WTC11 (cell line): ENCODE measurements at regions not wholly inside any gene's neighbourhood (a gene's known extent, or its start where the extent isn't known, plus 50 kb on each side); places are given as distances from the start of the nearest gene placed in this dataset.

Experiments used
- ATAC-seq: fragments of 200-7000 bp; cut with Tn5 transposase; 2 replicates; pipeline ENCODE4 v1.10.0; 2021; ENCODE audit warnings: mild to moderate bottlenecking, moderate library complexity
- CTCF ChIA-PET: fragments of 300-600 bp; sonication (Branson Sonifier 250); formaldehyde crosslinking; loops from one replicate; lab custom pipeline; 2021; ENCODE audit warnings: antibody characterized with exemption; lab: Charles Lee
- POLR2A ChIA-PET: fragments of 350-600 bp; sonication (Branson Sonifier 250); formaldehyde crosslinking; loops from one replicate; lab custom pipeline; 2021; ENCODE audit warnings: antibody characterized with exemption; lab: Charles Lee
- DNase-seq: peaks from one replicate; pipeline ENCODE4 v3.0.0; 2021; ENCODE audit warnings: low spot score
- H3K27ac Mint-ChIP-seq: 2 replicates; pipeline ENCODE4 v1.8.0; 2021; ENCODE audit warnings: mixed read lengths
- H3K27me3 Mint-ChIP-seq: 2 replicates; pipeline ENCODE4 v1.8.0; 2021; ENCODE audit warnings: low read depth, mild to moderate bottlenecking, moderate library complexity, mixed read lengths
- H3K36me3 Mint-ChIP-seq: 2 replicates; pipeline ENCODE4 v1.8.0; 2021; ENCODE audit warnings: mixed read lengths
- H3K4me1 Mint-ChIP-seq: 2 replicates; pipeline ENCODE4 v1.8.0; 2022; ENCODE audit warnings: mixed read lengths
- H3K4me3 Mint-ChIP-seq: 2 replicates; pipeline ENCODE4 v1.8.0; 2021; ENCODE audit warnings: mild to moderate bottlenecking, moderate library complexity, mixed read lengths
- H3K9me3 Mint-ChIP-seq: 2 replicates; pipeline ENCODE4 v1.8.0; 2021; ENCODE audit warnings: mixed read lengths
- CREB1 ChIP-seq: sonication (generic); formaldehyde crosslinking; IDR thresholded peaks from 2 replicates; pipeline ENCODE4 v1.8.0; 2023; ENCODE audit warnings: mild to moderate bottlenecking, missing genetic modification reagents
- ELF4 ChIP-seq: sonication (generic); formaldehyde crosslinking; IDR thresholded peaks from 2 replicates; pipeline ENCODE4 v1.8.1; 2022; ENCODE audit warnings: low read depth, mild to moderate bottlenecking, moderate library complexity, missing genetic modification reagents
- FOXJ3 ChIP-seq: sonication (generic); formaldehyde crosslinking; IDR thresholded peaks from 2 replicates; pipeline ENCODE4 v1.9.0; 2021; ENCODE audit warnings: missing genetic modification reagents, mild to moderate bottlenecking, borderline replicate concordance
- NR2C2 ChIP-seq: sonication (generic); formaldehyde crosslinking; IDR thresholded peaks from 2 replicates; pipeline ENCODE4 v1.8.0; 2022; ENCODE audit warnings: mild to moderate bottlenecking, missing genetic modification reagents
- PRRX2 ChIP-seq: fragments of 250-450 bp; sonication (Bioruptor Pico); IDR thresholded peaks from 2 replicates; pipeline ENCODE4 v1.8.0; 2021; ENCODE audit warnings: mild to moderate bottlenecking
- SMAD3 ChIP-seq: sonication (generic); formaldehyde crosslinking; IDR thresholded peaks from 2 replicates; pipeline ENCODE4 v1.8.0; 2022; ENCODE audit warnings: missing genetic modification reagents, mild to moderate bottlenecking, borderline replicate concordance
- SMAD4 ChIP-seq: sonication (generic); formaldehyde crosslinking; IDR thresholded peaks from 2 replicates; pipeline ENCODE4 v1.8.0; 2022; ENCODE audit warnings: mild to moderate bottlenecking, missing genetic modification reagents
- ZNF396 ChIP-seq: fragments of 250-450 bp; sonication (Bioruptor Pico); IDR thresholded peaks from 2 replicates; pipeline ENCODE4 v1.8.0; 2021; ENCODE audit warnings: mild to moderate bottlenecking, moderate library complexity, borderline replicate concordance
- TF ChIP-seq, protein P1 (sequence below): sonication (generic); formaldehyde crosslinking; IDR thresholded peaks from 2 replicates; pipeline ENCODE4 v1.8.1; 2022; ENCODE audit warnings: missing genetic modification reagents, borderline replicate concordance
- TF ChIP-seq, protein P2 (sequence below): sonication (generic); formaldehyde crosslinking; IDR thresholded peaks from 2 replicates; pipeline ENCODE4 v1.8.1; 2023; ENCODE audit warnings: mild to moderate bottlenecking, missing genetic modification reagents, moderate library complexity
- TF ChIP-seq, protein P3 (sequence below): fragments of 250-450 bp; sonication (Bioruptor Pico); IDR thresholded peaks from 2 replicates; pipeline ENCODE4 v1.9.0; 2021; ENCODE audit warnings: mild to moderate bottlenecking, borderline replicate concordance
- TF ChIP-seq, protein P4 (sequence below): sonication (generic); formaldehyde crosslinking; conservative IDR thresholded peaks from 2 replicates; pipeline ENCODE4 v1.8.1; 2022; ENCODE audit warnings: mild to moderate bottlenecking, missing genetic modification reagents
- TF ChIP-seq, protein P5 (sequence below): sonication (generic); formaldehyde crosslinking; IDR thresholded peaks from 2 replicates; pipeline ENCODE4 v1.8.1; 2023; ENCODE audit warnings: mild to moderate bottlenecking, missing genetic modification reagents

DNA sequence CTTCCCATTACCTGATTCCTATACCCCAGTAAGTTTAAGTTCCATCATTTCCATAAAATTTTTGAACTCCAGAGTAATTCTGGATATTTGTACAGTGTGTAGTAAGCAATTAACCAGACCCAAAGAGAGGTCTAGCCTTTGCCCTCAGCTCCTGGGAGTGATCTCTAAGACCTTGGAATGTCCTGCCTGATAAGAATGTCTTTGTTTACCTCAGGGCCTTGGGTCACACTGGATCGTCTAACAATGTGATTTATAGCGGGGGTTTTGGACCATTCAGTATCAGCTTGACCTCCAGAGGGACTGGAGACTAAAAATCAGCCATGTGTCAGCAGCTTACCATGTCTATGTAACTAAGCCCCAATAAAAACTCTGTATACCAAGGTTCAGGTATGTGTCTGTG is 330.9 kb upstream of the PPP1R2C start:
- no peak for DNase-seq
- CTCF ChIA-PET, result no interaction called here

DNA sequence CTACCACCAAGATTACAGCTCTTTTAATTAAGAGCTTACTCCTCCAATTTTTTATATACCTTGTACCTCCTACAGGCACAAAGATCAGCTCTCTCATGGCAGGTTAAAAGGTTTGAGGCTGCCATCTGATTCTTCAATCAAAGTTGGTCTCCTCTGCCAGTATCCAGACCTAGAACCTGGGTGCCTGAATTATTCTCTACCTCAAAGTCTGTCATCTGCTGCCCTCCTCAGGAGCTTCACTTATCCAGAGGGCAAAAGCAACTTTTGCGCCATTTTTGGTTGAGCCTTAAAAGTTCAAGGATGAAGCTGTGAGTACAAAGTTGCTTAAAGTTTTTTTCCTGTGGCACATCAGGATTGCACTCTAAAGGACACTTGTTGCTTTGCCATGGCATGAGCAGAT is 343.7 kb upstream of the PPP1R2C start:
- no peaks in the 10 kb centered on the region for H3K27me3 Mint-ChIP-seq
- H3K4me3 Mint-ChIP-seq, result no peak overlapping the region
- ATAC-seq, result no peak
- no peaks in the 10 kb centered on the region for H3K4me1 Mint-ChIP-seq
- TF ChIP-seq, protein P1, sequence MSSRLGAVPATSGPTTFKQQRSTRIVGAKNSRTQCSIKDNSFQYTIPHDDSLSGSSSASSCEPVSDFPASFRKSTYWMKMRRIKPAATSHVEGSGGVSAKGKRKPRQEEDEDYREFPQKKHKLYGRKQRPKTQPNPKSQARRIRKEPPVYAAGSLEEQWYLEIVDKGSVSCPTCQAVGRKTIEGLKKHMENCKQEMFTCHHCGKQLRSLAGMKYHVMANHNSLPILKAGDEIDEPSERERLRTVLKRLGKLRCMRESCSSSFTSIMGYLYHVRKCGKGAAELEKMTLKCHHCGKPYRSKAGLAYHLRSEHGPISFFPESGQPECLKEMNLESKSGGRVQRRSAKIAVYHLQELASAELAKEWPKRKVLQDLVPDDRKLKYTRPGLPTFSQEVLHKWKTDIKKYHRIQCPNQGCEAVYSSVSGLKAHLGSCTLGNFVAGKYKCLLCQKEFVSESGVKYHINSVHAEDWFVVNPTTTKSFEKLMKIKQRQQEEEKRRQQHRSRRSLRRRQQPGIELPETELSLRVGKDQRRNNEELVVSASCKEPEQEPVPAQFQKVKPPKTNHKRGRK (CRISPR knock-in tag), result no peak
- TF ChIP-seq ZNF396 (CRISPR knock-in tag), result no peak
- no peak for TF ChIP-seq CREB1 (CRISPR knock-in tag)
- DNase-seq, result no peak
- POLR2A ChIA-PET, result no interaction called here
- no peak overlapping the region for H3K27ac Mint-ChIP-seq
- peaks cover 8% of the 10 kb centered on the region for H3K9me3 Mint-ChIP-seq
- peaks cover 8% of the 10 kb centered on the region for H3K36me3 Mint-ChIP-seq
- CTCF ChIA-PET, result no interaction called here

More for the DNA sequence above, 330.9 kb upstream of the PPP1R2C start:
- Mint-ChIP-seq H3K4me3 (no peak overlapping the region), H3K9me3 (peaks cover 6% of the 10 kb centered on the region), H3K4me1 (peaks cover 6% of the 10 kb centered on the region), H3K27me3 (no peaks in the 10 kb centered on the region), H3K36me3 (peaks cover 5% of the 10 kb centered on the region; the same call in 1 of the 2 replicates), H3K27ac (no peak overlapping the region)
- TF ChIP-seq, protein P2, sequence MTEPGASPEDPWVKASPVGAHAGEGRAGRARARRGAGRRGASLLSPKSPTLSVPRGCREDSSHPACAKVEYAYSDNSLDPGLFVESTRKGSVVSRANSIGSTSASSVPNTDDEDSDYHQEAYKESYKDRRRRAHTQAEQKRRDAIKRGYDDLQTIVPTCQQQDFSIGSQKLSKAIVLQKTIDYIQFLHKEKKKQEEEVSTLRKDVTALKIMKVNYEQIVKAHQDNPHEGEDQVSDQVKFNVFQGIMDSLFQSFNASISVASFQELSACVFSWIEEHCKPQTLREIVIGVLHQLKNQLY (CRISPR knock-in tag), result no peak
- TF ChIP-seq PRRX2 (CRISPR knock-in tag) (no peak), ZNF396 (CRISPR knock-in tag) (no peak)
- TF ChIP-seq, protein P3, sequence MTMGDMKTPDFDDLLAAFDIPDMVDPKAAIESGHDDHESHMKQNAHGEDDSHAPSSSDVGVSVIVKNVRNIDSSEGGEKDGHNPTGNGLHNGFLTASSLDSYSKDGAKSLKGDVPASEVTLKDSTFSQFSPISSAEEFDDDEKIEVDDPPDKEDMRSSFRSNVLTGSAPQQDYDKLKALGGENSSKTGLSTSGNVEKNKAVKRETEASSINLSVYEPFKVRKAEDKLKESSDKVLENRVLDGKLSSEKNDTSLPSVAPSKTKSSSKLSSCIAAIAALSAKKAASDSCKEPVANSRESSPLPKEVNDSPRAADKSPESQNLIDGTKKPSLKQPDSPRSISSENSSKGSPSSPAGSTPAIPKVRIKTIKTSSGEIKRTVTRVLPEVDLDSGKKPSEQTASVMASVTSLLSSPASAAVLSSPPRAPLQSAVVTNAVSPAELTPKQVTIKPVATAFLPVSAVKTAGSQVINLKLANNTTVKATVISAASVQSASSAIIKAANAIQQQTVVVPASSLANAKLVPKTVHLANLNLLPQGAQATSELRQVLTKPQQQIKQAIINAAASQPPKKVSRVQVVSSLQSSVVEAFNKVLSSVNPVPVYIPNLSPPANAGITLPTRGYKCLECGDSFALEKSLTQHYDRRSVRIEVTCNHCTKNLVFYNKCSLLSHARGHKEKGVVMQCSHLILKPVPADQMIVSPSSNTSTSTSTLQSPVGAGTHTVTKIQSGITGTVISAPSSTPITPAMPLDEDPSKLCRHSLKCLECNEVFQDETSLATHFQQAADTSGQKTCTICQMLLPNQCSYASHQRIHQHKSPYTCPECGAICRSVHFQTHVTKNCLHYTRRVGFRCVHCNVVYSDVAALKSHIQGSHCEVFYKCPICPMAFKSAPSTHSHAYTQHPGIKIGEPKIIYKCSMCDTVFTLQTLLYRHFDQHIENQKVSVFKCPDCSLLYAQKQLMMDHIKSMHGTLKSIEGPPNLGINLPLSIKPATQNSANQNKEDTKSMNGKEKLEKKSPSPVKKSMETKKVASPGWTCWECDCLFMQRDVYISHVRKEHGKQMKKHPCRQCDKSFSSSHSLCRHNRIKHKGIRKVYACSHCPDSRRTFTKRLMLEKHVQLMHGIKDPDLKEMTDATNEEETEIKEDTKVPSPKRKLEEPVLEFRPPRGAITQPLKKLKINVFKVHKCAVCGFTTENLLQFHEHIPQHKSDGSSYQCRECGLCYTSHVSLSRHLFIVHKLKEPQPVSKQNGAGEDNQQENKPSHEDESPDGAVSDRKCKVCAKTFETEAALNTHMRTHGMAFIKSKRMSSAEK (CRISPR knock-in tag), result no peak
- POLR2A ChIA-PET, result no interaction called here
- no peak for ATAC-seq

DNA sequence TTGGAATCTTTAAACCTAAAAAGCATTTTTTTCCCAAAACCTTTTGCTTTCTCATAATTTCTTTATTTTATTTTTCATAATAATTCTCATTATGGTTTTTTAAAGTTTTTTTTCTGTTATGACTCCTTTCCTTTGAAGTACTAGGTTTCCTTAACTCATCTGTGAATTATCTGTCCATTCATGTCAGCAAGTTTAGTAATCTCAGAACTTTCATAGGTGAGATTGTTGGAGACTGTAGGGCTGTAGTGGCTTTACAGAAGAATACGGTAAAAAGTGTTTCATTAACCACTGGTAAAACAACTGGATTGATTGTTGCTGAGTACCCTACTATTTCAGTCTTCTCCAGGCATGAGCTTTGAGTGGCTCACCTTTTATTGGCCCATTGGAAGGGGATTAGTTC is 361.7 kb upstream of the PPP1R2C start:
- POLR2A ChIA-PET, result no interaction called here
- CTCF ChIA-PET, result no interaction called here
- H3K27me3 Mint-ChIP-seq, result no peaks in the 10 kb centered on the region
- H3K4me1 Mint-ChIP-seq, result peaks cover 4% of the 10 kb centered on the region
- no peak for DNase-seq
- no peak overlapping the region for H3K27ac Mint-ChIP-seq
- H3K9me3 Mint-ChIP-seq, result peaks cover 4% of the 10 kb centered on the region
- ATAC-seq, result no peak
- peaks cover 2% of the 10 kb centered on the region; the same call in 1 of the 2 replicates for H3K36me3 Mint-ChIP-seq
- no peak overlapping the region for H3K4me3 Mint-ChIP-seq
- TF ChIP-seq SMAD4 (CRISPR knock-in tag) (no peak), SMAD3 (CRISPR knock-in tag) (no peak), ELF4 (no peak), FOXJ3 (no peak), NR2C2 (CRISPR knock-in tag) (no peak)
- TF ChIP-seq, protein P4, sequence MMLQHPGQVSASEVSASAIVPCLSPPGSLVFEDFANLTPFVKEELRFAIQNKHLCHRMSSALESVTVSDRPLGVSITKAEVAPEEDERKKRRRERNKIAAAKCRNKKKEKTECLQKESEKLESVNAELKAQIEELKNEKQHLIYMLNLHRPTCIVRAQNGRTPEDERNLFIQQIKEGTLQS (CRISPR knock-in tag), result no peak
- TF ChIP-seq, protein P5, sequence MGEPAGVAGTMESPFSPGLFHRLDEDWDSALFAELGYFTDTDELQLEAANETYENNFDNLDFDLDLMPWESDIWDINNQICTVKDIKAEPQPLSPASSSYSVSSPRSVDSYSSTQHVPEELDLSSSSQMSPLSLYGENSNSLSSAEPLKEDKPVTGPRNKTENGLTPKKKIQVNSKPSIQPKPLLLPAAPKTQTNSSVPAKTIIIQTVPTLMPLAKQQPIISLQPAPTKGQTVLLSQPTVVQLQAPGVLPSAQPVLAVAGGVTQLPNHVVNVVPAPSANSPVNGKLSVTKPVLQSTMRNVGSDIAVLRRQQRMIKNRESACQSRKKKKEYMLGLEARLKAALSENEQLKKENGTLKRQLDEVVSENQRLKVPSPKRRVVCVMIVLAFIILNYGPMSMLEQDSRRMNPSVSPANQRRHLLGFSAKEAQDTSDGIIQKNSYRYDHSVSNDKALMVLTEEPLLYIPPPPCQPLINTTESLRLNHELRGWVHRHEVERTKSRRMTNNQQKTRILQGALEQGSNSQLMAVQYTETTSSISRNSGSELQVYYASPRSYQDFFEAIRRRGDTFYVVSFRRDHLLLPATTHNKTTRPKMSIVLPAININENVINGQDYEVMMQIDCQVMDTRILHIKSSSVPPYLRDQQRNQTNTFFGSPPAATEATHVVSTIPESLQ (CRISPR knock-in tag), result no peak
- TF ChIP-seq, protein P1 (CRISPR knock-in tag), result no peak
